Astrocyte of the spinal cord (primary cell): ENCODE measurements at regions not wholly inside any gene's neighbourhood (a gene's known extent, or its start where the extent isn't known, plus 50 kb on each side); places are given as distances from the start of the nearest gene placed in this dataset.
A peak's percentile ranks its signal among the peaks of the same experiment; 100 is the strongest.

ENCODE experiments used
- DNase-seq: peaks from one replicate; pipeline ENCODE4 v3.0.0; 2011; ENCODE audit warnings: low read depth, low spot score
- H3K4me3 ChIP-seq: 2 replicates; pipeline ENCODE4 v1.5.1; 2011; ENCODE audit warnings: low read depth, mild to moderate bottlenecking, low read length, moderate library complexity
- CTCF ChIP-seq: IDR thresholded peaks from 2 replicates; pipeline ENCODE4 v1.5.1; 2012; ENCODE audit warnings: low read depth, mild to moderate bottlenecking, low read length, inconsistent platforms
- in situ Hi-C: cut with HindIII; loops from 2 replicates; pipeline ENCODE4 v1.10.0; 2017; ENCODE audit warnings: low sequenced_read_pairs

DNA sequence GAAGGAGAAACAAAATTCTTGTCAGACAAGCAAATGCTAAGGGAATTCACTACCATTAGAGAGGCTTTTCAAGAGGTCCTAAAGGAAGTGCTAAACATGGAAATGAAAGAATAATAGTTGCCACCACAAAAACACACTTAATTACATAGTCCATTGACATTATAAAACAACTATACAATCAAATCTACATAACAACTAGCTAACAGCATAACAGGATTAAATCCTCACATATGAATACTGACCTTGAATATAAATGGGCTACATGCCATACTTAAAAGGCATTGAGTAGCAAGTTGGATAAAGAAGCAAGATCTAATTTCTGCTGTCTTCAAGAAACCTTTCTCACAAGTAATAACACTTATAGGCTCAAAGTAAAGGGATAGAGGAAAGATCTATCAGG lies 811.5 kb upstream of the CITED2 start:
- H3K4me3 ChIP-seq, result no peak overlapping the region
- in situ Hi-C loops, result no loop called here
- TF ChIP-seq CTCF, result no peak
- DNase-seq, result no peak

GRCh38 chr6:140183881-140184280 lies 809.4 kb upstream of the CITED2 start:
- no peak overlapping the region for H3K4me3 ChIP-seq
- in situ Hi-C loops, result no loop called here
- no peak for TF ChIP-seq CTCF
- peak; percentile 66 for DNase-seq

DNA sequence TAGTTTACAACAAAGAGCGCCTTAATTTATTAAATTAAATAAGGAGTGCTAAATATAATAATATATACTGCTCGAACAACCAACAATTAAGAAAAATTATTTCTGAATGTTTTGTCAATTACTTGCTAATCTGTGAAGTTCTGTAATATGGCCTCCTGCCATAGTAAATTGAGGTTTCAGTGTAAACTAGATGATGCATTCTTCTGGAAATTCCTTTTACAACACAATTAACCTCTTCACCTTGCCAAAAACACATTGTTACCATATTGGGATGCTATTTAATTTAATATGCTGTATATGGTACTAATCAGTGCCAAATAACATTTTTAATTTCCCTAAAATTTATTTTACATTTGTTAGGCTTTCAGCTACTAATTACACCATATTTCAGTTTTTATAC lies 808.4 kb upstream of the CITED2 start:
- no peak for TF ChIP-seq CTCF
- in situ Hi-C loops, result no loop called here
- no peak overlapping the region for H3K4me3 ChIP-seq

GRCh38 chr6:140181876-140182275 lies 807.4 kb upstream of the CITED2 start:
- no peak for TF ChIP-seq CTCF
- in situ Hi-C loops, result no loop called here

More for the DNA sequence above, 808.4 kb upstream of the CITED2 start:
- DNase-seq, result no peak

GRCh38 chr6:140180306-140180705 lies 805.9 kb upstream of the CITED2 start:
- no peak overlapping the region for H3K4me3 ChIP-seq
- no peak for TF ChIP-seq CTCF
- no peak for DNase-seq
- in situ Hi-C loops, result no loop called here

More at GRCh38 chr6:140181876-140182275, 807.4 kb upstream of the CITED2 start:
- no peak for DNase-seq
- no peak overlapping the region for H3K4me3 ChIP-seq

GRCh38 chr6:140178935-140179334 lies 804.5 kb upstream of the CITED2 start:
- TF ChIP-seq CTCF, result no peak
- DNase-seq, result peak; percentile 29
- no peak overlapping the region for H3K4me3 ChIP-seq
- in situ Hi-C loops, result no loop called here

- in situ Hi-C loops, result no loop called here
- no peak for DNase-seq
- no peak overlapping the region for H3K4me3 ChIP-seq
- no peak for TF ChIP-seq CTCF
These were observed 804.1 kb upstream of the CITED2 start for GRCh38 chr6:140178520-140178919.
